ENCODE measurements at regions not wholly inside any gene's neighbourhood (a gene's known extent, or its start where the extent isn't known, plus 50 kb on each side); places are given as distances from the start of the nearest gene placed in this dataset.

- FAIRE-seq: peak; percentile 32
- Histone ChIP-seq H3K4me3 (ENCODE audit: low read depth, low read length) (no peak overlapping the region), H3K36me3 (ENCODE audit: control insufficient read depth, insufficient read depth, low read length) (no peaks in the 10 kb centered on the region), H3K27me3 (ENCODE audit: control insufficient read depth, insufficient read depth, low read length) (no peaks in the 10 kb centered on the region)
- peak; percentile 77 for TF ChIP-seq CTCF (IDR thresholded peaks at IDR 0.05; ENCODE audit: insufficient read depth, low read length, severe bottlenecking)
- peak; percentile 45 for DNase-seq (ENCODE audit: low read depth)
Observed at GRCh38 chr2:237165405-237166276, 80.0 kb downstream of the COPS8 start.

GRCh38 chr2:237167038-237167437 is 81.3 kb downstream of the COPS8 start:
- no peak for DNase-seq (ENCODE audit: low read depth)
- TF ChIP-seq CTCF (IDR thresholded peaks at IDR 0.05; ENCODE audit: insufficient read depth, low read length, severe bottlenecking): no peak
- no peaks in the 10 kb centered on the region for H3K36me3 ChIP-seq (ENCODE audit: control insufficient read depth, insufficient read depth, low read length)
- H3K4me3 ChIP-seq (ENCODE audit: low read depth, low read length): no peak overlapping the region
- no peak for FAIRE-seq
- no peaks in the 10 kb centered on the region for H3K27me3 ChIP-seq (ENCODE audit: control insufficient read depth, insufficient read depth, low read length)

- FAIRE-seq (no peak), DNase-seq (ENCODE audit: low read depth) (no peak)
- Histone ChIP-seq H3K36me3 (ENCODE audit: control insufficient read depth, insufficient read depth, low read length) (no peaks in the 10 kb centered on the region), H3K4me3 (ENCODE audit: low read depth, low read length) (no peak overlapping the region), H3K27me3 (ENCODE audit: control insufficient read depth, insufficient read depth, low read length) (no peaks in the 10 kb centered on the region)
- no peak for TF ChIP-seq CTCF (IDR thresholded peaks at IDR 0.05; ENCODE audit: insufficient read depth, low read length, severe bottlenecking)
Observed at GRCh38 chr2:237167934-237168333, 82.2 kb downstream of the COPS8 start.

GRCh38 chr2:237170020-237170419 is 84.3 kb downstream of the COPS8 start:
- DNase-seq (ENCODE audit: low read depth) (no peak), FAIRE-seq (no peak)
- no peaks in the 10 kb centered on the region for H3K27me3 ChIP-seq (ENCODE audit: control insufficient read depth, insufficient read depth, low read length)
- no peak overlapping the region for H3K4me3 ChIP-seq (ENCODE audit: low read depth, low read length)
- no peak for TF ChIP-seq CTCF (IDR thresholded peaks at IDR 0.05; ENCODE audit: insufficient read depth, low read length, severe bottlenecking)
- H3K36me3 ChIP-seq (ENCODE audit: control insufficient read depth, insufficient read depth, low read length): no peaks in the 10 kb centered on the region

GRCh38 chr2:237171396-237171795 is 85.7 kb downstream of the COPS8 start:
- FAIRE-seq: peak; percentile 76
- no peaks in the 10 kb centered on the region for H3K36me3 ChIP-seq (ENCODE audit: control insufficient read depth, insufficient read depth, low read length)
- peak; percentile 34 for TF ChIP-seq CTCF (IDR thresholded peaks at IDR 0.05; ENCODE audit: insufficient read depth, low read length, severe bottlenecking)
- H3K4me3 ChIP-seq (ENCODE audit: low read depth, low read length): no peak overlapping the region
- peak; percentile 79 for DNase-seq (ENCODE audit: low read depth)
- no peaks in the 10 kb centered on the region for H3K27me3 ChIP-seq (ENCODE audit: control insufficient read depth, insufficient read depth, low read length)
